ENCODE measurements at regions not wholly inside any gene's neighbourhood (a gene's known extent, or its start where the extent isn't known, plus 50 kb on each side); places are given as distances from the start of the nearest gene placed in this dataset.

DNA sequence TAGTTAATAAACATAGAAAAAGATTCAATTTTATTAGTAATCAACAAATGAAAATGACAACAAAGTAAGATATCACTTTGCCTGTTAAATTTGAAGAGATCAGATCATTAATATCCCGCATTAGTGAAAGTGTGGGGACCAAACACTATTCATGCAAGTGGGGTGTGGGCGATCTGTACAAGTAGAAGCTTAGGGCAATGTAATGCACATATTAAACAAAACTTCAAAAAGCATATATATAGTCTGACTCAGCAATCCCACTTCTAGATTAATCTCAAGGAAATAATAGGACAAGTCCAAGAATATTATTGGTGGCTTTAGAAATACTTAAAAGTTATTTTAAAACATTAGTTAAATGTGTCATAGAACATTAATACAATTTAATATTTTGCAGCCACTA lies 188.5 kb downstream of the LRRC70 start:
- TF ChIP-seq, protein P1, sequence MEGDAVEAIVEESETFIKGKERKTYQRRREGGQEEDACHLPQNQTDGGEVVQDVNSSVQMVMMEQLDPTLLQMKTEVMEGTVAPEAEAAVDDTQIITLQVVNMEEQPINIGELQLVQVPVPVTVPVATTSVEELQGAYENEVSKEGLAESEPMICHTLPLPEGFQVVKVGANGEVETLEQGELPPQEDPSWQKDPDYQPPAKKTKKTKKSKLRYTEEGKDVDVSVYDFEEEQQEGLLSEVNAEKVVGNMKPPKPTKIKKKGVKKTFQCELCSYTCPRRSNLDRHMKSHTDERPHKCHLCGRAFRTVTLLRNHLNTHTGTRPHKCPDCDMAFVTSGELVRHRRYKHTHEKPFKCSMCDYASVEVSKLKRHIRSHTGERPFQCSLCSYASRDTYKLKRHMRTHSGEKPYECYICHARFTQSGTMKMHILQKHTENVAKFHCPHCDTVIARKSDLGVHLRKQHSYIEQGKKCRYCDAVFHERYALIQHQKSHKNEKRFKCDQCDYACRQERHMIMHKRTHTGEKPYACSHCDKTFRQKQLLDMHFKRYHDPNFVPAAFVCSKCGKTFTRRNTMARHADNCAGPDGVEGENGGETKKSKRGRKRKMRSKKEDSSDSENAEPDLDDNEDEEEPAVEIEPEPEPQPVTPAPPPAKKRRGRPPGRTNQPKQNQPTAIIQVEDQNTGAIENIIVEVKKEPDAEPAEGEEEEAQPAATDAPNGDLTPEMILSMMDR (IDR thresholded peaks at IDR 0.05) = no peak
- TF ChIP-seq POLR2A (IDR thresholded peaks at IDR 0.05) = no peak
